Right atrium auricular region (tissue), 2 donors: ENCODE measurements at regions not wholly inside any gene's neighbourhood (a gene's known extent, or its start where the extent isn't known, plus 50 kb on each side); places are given as distances from the start of the nearest gene placed in this dataset.

Source experiments
- DNase-seq: peaks from one replicate; pipeline ENCODE4 v3.0.0-alpha.2; 2019; ENCODE audit warnings: low spot score
- H3K27ac ChIP-seq, 2 donors: fragments of 200-600 bp; sonication (generic); 1 replicate in 1 of 2; 2 replicates in 1 of 2; pipeline ENCODE4 v1.5.1; 2016 to 2019
- H3K27me3 ChIP-seq, 2 donors: fragments of 200-600 bp; sonication (generic); one replicate each; pipeline versions ENCODE4 v1.5.1 to v1.6.0; 2017 to 2019
- H3K36me3 ChIP-seq: fragments of 200-600 bp; sonication (generic); one replicate; pipeline ENCODE4 v1.5.1; 2016
- H3K4me1 ChIP-seq, 2 donors: fragments of 200-600 bp; sonication (generic); one replicate each; pipeline versions ENCODE4 v1.5.1 to v1.6.0; 2017 to 2019
- H3K4me3 ChIP-seq, 2 donors: fragments of 200-600 bp; sonication (generic); 1 replicate in 1 of 2; 2 replicates in 1 of 2; pipeline ENCODE4 v1.5.1; 2017 to 2019; ENCODE audit warnings: mild to moderate bottlenecking in 1 of 2, moderate library complexity in 1 of 2
- H3K9me3 ChIP-seq, 2 donors: fragments of 200-600 bp; sonication (generic); one replicate each; pipeline ENCODE4 v1.5.1; 2019
- CTCF ChIP-seq, 2 donors: fragments of 200-600 bp; sonication (generic); IDR thresholded peaks; one replicate each; pipeline ENCODE4 v1.5.1; 2019; ENCODE audit warnings: antibody characterized with exemption in 2 of 2

DNA sequence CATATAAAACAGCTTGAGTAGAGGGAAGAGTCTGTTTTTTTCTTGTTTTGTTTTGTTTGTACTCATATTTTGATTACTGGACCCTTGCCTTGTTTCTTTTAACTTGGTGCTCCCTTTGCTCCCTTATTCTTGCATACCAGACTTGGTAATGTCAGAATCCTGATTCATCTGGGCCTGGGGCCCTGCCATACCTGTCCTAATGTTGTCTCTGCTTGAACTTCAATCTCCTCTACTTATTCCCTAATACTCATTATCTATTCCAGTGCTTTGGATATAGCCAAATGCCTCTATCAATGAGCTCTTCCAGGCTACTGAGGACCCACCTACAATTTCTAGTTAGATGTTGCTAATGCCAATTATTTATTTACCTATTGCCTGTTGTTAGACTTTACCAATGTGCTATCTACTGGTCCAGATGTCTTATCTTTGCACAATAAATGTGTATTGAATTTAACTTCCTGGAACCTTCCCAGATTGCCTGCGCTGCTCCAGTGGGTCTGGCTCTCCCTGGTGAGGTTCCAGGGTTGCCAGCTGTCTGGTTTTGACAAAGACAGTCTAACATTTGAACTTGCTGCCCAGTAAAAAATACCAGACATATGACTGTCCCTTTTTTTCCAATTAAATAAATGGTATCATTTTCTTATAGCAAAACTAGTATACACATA is 64.4 kb upstream of the ACSL4 start:
- H3K36me3 ChIP-seq = no peaks in the 10 kb centered on the region
- no peak overlapping the region for H3K4me3 ChIP-seq
- TF ChIP-seq CTCF (IDR thresholded peaks at IDR 0.05) = no peak
- no peak overlapping the region for H3K27ac ChIP-seq
- no peak for DNase-seq
- no peaks in the 10 kb centered on the region for H3K27me3 ChIP-seq
- no peaks in the 10 kb centered on the region for H3K4me1 ChIP-seq
- H3K9me3 ChIP-seq = no peaks in the 10 kb centered on the region

GRCh38 chrX:109812236-109812635 is 79.2 kb upstream of the ACSL4 start:
- no peak for DNase-seq
- H3K9me3 ChIP-seq = no peaks in the 10 kb centered on the region
- no peak overlapping the region for H3K27ac ChIP-seq
- no peaks in the 10 kb centered on the region for H3K4me1 ChIP-seq
- no peak overlapping the region for H3K4me3 ChIP-seq
- TF ChIP-seq CTCF (IDR thresholded peaks at IDR 0.05) = no peak
- no peaks in the 10 kb centered on the region for H3K36me3 ChIP-seq
- no peaks in the 10 kb centered on the region for H3K27me3 ChIP-seq

DNA sequence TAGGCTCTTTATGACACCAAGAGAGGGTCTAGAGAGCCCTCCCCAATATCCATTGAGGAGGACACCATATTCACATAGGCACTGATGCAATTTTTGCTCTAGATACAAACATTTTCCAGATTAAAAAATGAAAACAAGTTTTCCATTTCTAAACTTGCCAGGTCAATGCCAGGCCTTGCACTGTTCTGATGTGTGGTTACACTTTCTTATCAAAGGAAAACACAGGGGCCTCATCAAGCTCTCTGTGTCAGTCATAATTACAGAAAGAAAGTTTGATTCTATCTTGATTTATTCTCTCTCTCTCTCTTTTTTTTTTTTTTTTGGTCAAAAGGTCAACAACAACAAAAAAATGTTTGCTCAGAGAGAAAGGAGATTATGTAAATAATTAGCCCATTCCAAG is 80.2 kb upstream of the ACSL4 start:
- no peaks in the 10 kb centered on the region for H3K27me3 ChIP-seq
- no peak for DNase-seq
- H3K4me3 ChIP-seq = no peak overlapping the region
- TF ChIP-seq CTCF (IDR thresholded peaks at IDR 0.05) = no peak
- H3K36me3 ChIP-seq = no peaks in the 10 kb centered on the region
- no peaks in the 10 kb centered on the region for H3K4me1 ChIP-seq
- H3K9me3 ChIP-seq = no peaks in the 10 kb centered on the region
- no peak overlapping the region for H3K27ac ChIP-seq

DNA sequence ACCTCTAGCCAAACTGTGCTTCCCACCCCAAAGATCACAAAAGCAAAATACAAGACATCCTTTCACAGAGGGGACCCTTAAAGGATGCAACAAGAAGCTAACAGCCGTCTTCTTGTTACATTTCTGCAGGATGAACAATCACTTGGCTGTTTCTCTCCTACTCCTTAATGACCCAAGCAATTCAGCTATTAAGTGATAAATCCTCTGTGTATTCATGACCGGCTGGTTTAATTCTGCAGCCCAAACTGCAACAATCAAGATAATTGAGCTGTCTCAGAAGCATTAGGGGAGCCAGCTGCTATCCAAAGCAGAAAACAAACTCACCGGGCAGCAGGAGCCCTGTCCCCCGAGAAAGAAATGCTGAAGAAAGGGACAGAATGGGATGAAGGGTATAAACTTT is 85.9 kb upstream of the ACSL4 start:
- Histone ChIP-seq H3K4me3 (no peak overlapping the region), H3K27ac (no peak overlapping the region), H3K9me3 (no peaks in the 10 kb centered on the region), H3K4me1 (no peaks in the 10 kb centered on the region), H3K36me3 (no peaks in the 10 kb centered on the region), H3K27me3 (no peaks in the 10 kb centered on the region)
- DNase-seq = no peak
- TF ChIP-seq CTCF (IDR thresholded peaks at IDR 0.05) = no peak

GRCh38 chrX:109822861-109823260 is 89.8 kb upstream of the ACSL4 start:
- H3K4me1 ChIP-seq = no peaks in the 10 kb centered on the region
- no peaks in the 10 kb centered on the region for H3K27me3 ChIP-seq
- no peak overlapping the region for H3K4me3 ChIP-seq
- H3K27ac ChIP-seq = no peak overlapping the region
- no peaks in the 10 kb centered on the region for H3K36me3 ChIP-seq
- TF ChIP-seq CTCF (IDR thresholded peaks at IDR 0.05) = no peak
- no peaks in the 10 kb centered on the region for H3K9me3 ChIP-seq
- no peak for DNase-seq
